CD4-positive, alpha-beta T cell treated with Interferon gamma for 1 hour (primary cell): ENCODE measurements at regions not wholly inside any gene's neighbourhood (a gene's known extent, or its start where the extent isn't known, plus 50 kb on each side); places are given as distances from the start of the nearest gene placed in this dataset.
"Not testable (repeated sequence)": the region's sequence is repeated elsewhere in the genome, so short reads cannot be mapped to it uniquely, and the experiment has no call there.

Experiments used
- DNase-seq: peaks from one replicate; pipeline ENCODE4 v3.0.0-alpha.2; 2020

DNA sequence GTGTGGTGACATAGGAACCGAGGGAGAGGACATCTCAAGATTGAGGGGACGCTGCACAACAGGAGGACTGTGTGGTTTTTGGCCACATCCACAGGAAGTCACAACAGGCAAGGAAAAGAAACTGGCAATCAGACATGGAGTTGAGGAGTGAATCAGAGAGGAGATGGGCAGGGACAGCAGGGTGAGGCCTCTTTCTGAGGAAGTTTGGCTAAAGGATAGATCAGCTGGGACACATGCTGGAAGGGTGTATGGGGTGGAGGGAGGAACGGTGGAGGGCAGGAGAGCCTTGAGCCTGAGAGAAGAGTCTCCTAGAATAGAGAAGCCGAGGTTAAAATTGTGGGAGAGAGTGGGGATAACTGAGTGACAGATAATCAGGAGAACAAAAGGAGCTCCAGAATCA lies 75.1 kb upstream of the CIDEA start:
- not testable (repeated sequence) for DNase-seq

GRCh38 chr18:12179697-12180577 lies 74.2 kb upstream of the CIDEA start:
- DNase-seq = not testable (repeated sequence)

- DNase-seq = not testable (repeated sequence)
These were observed 55.4 kb upstream of the CIDEA start for GRCh38 chr18:12198797-12199196.

DNA sequence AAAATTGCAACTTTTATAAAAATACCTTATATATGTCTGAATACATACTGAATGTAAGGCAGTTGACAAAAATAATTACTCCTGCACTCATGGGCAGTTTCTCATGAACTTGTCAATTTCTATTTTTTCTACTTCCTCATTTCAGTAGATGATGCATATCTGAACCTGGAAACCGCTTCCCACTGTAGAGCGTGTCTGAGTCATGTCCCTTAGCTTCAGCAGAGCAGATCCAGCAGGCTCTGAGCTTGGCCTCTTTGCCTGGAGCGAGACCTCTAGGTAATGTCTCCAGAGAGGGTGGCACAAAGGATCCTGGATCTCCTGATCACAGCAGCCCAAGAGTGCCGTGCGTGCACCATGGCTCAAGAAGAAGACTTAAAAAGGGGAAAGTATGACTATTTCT lies 54.0 kb upstream of the CIDEA start:
- DNase-seq = peak; percentile 3
